B cell (primary cell): ENCODE measurements at regions not wholly inside any gene's neighbourhood (a gene's known extent, or its start where the extent isn't known, plus 50 kb on each side); places are given as distances from the start of the nearest gene placed in this dataset.

Experiments
- ATAC-seq: fragments of 200-7000 bp; cut with Tn5 transposase; one replicate; pipeline ENCODE4 v1.10.0; 2021; ENCODE audit warnings: low read depth, mild to moderate bottlenecking, moderate number of reproducible peaks, moderate library complexity
- CTCF ChIA-PET: fragments of 350-600 bp; sonication (Branson Sonifier 250); formaldehyde crosslinking; loops from one replicate; lab custom pipeline; 2021; ENCODE audit warnings: antibody characterized with exemption, inconsistent platforms; lab: Charles Lee
- POLR2A ChIA-PET: fragments of 350-600 bp; sonication (Branson Sonifier 250); formaldehyde crosslinking; loops from one replicate; lab custom pipeline; 2021; ENCODE audit warnings: antibody characterized with exemption; lab: Charles Lee
- DNase-seq: peaks from one replicate; pipeline ENCODE4 v3.0.0; 2013
- H2AFZ ChIP-seq: 2 replicates; pipeline ENCODE4 v1.6.1; 2012; ENCODE audit warnings: mild to moderate bottlenecking, low read depth, low read length; ENCODE audit not compliant: insufficient read depth, poor library complexity, severe bottlenecking
- H3K27ac ChIP-seq, 2 donors: 1 replicate in 1 of 2; 2 replicates in 1 of 2; pipeline ENCODE4 v1.5.1; 2012 to 2013; ENCODE audit warnings: low read length in 2 of 2, mild to moderate bottlenecking in 2 of 2, moderate library complexity in 1 of 2
- H3K27me3 ChIP-seq, 4 experiments: fragments of 200-600 bp in 1 of 4; sonication (generic) in 1 of 4; replicated peaks in 1 of 4; 1 replicate in 2 of 4; 2 replicates in 2 of 4; pipeline versions ENCODE4 v1.6.1 to v1.7.0; 2013 to 2016; ENCODE audit warnings: low read length in 3 of 4, mild to moderate bottlenecking in 2 of 4, mixed read lengths in 1 of 4, moderate library complexity in 1 of 4; ENCODE audit not compliant: insufficient read depth in 4 of 4, control insufficient read depth in 3 of 4; ENCODE audit errors: control extremely low read depth in 1 of 4
- H3K36me3 ChIP-seq, 2 experiments: replicated peaks in 1 of 2; 1 replicate in 1 of 2; 2 replicates in 1 of 2; pipeline versions ENCODE4 v1.6.1 to v1.7.1; 2013; ENCODE audit warnings: low read length in 1 of 2; ENCODE audit not compliant: insufficient read depth in 2 of 2, control insufficient read depth in 1 of 2; ENCODE audit errors: control extremely low read depth in 1 of 2, extremely low read depth in 1 of 2
- H3K4me1 ChIP-seq, 2 donors: fragments of 200-600 bp in 1 of 2; sonication (generic) in 1 of 2; 1 replicate in 1 of 2; 2 replicates in 1 of 2; pipeline versions ENCODE4 v1.5.1 to v1.6.1; 2013 to 2017; ENCODE audit warnings: low read length in 2 of 2; ENCODE audit not compliant: control insufficient read depth in 2 of 2, insufficient read depth in 2 of 2
- H3K4me2 ChIP-seq: replicated peaks from 2 replicates; pipeline ENCODE3; 2012; ENCODE audit warnings: mild to moderate bottlenecking, low read depth, low read length; ENCODE audit not compliant: poor library complexity, severe bottlenecking
- H3K4me3 ChIP-seq, 5 experiments: fragments of 200-600 bp in 1 of 5; sonication (generic) in 1 of 5; 1 replicate in 3 of 5; 2 replicates in 2 of 5; pipeline versions ENCODE4 v1.5.1 to v1.7.0; 2011 to 2016; ENCODE audit warnings: low read length in 4 of 5, mild to moderate bottlenecking in 4 of 5, low read depth in 2 of 5, control low read depth in 1 of 5, moderate library complexity in 1 of 5; ENCODE audit not compliant: insufficient read depth in 1 of 5; ENCODE audit errors: control extremely low read depth in 1 of 5, extremely low read depth in 1 of 5
- H3K79me2 ChIP-seq: fragments of 200-600 bp; sonication (generic); one replicate; pipeline ENCODE4 v1.6.0; 2016; ENCODE audit warnings: low read length; ENCODE audit not compliant: control insufficient read depth, insufficient read depth
- H3K9ac ChIP-seq: fragments of 200-600 bp; sonication (generic); 2 replicates; pipeline ENCODE4 v1.6.1; 2017; ENCODE audit warnings: mild to moderate bottlenecking, low read length, moderate library complexity
- H3K9me3 ChIP-seq, 3 donors: one replicate each; pipeline versions ENCODE4 v1.6.1 to v1.7.1; 2013; ENCODE audit warnings: low read length in 2 of 3; ENCODE audit not compliant: control insufficient read depth in 2 of 3, insufficient read depth in 1 of 3; ENCODE audit errors: control extremely low read depth in 1 of 3
- H4K20me1 ChIP-seq: 2 replicates; pipeline ENCODE4 v1.6.0; 2012; ENCODE audit warnings: mild to moderate bottlenecking, low read length; ENCODE audit not compliant: insufficient read depth, control insufficient read depth, poor library complexity, severe bottlenecking
- H3K27ac Mint-ChIP-seq: one replicate; pipeline ENCODE4 v1.8.0; 2021; ENCODE audit warnings: mixed read lengths
- H3K27me3 Mint-ChIP-seq: one replicate; pipeline ENCODE4 v1.8.0; 2021; ENCODE audit warnings: mixed read lengths
- H3K4me1 Mint-ChIP-seq: one replicate; pipeline ENCODE4 v1.8.0; 2021; ENCODE audit warnings: mixed read lengths
- H3K4me3 Mint-ChIP-seq: one replicate; pipeline ENCODE4 v1.8.0; 2021; ENCODE audit warnings: mixed read lengths
- H3K9me3 Mint-ChIP-seq: one replicate; pipeline ENCODE4 v1.8.0; 2022; ENCODE audit warnings: mixed read lengths; ENCODE audit not compliant: insufficient read depth
- CTCF ChIP-seq: fragments of 200-600 bp; IDR thresholded peaks from one replicate; pipeline ENCODE4 v1.8.0; 2022; ENCODE audit warnings: antibody characterized with exemption, mild to moderate bottlenecking
- EZH2 ChIP-seq: IDR thresholded peaks from 2 replicates; pipeline ENCODE4 v1.6.1; 2012; ENCODE audit warnings: borderline replicate concordance, low read depth, mild to moderate bottlenecking, moderate library complexity, low read length; ENCODE audit not compliant: insufficient read depth, poor library complexity, severe bottlenecking
- WGBS: methylation state at CpG from one replicate; pipeline ENCODE4 v1.1.5; 2013; ENCODE audit warnings: missing lambda C conversion rate; ENCODE audit not compliant: insufficient coverage; 5-methylcytosine and 5-hydroxymethylcytosine counted together
- intact Hi-C: fragments of 100-400 bp; cut with micrococcal nuclease; formaldehyde crosslinking; loops from one replicate; pipeline ENCODE4 v1.10.0; 2022

GRCh38 chr6:139825935-139826374 lies 451.5 kb upstream of the CITED2 start:
- TF ChIP-seq EZH2 (no peak), CTCF (no peak)
- H3K27ac Mint-ChIP-seq = no peak overlapping the region
- Histone ChIP-seq H3K4me2 (no peak overlapping the region), H3K36me3 (no peaks in the 10 kb centered on the region), H4K20me1 (no peaks in the 10 kb centered on the region), H3K27me3 (peaks cover 0 to 2% (median 0%) of the 10 kb centered on the region in 4 experiments), H3K79me2 (no peaks in the 10 kb centered on the region), H3K9me3 (no peaks in the 10 kb centered on the region), H2AFZ (no peak overlapping the region), H3K9ac (no peak overlapping the region), H3K4me1 (no peaks in the 10 kb centered on the region), H3K4me3 (no peak overlapping the region), H3K27ac (no peak overlapping the region)
- no peak overlapping the region for H3K4me3 Mint-ChIP-seq
- H3K4me1 Mint-ChIP-seq = no peaks in the 10 kb centered on the region
- intact Hi-C loops = no loop called here
- no peaks in the 10 kb centered on the region for H3K9me3 Mint-ChIP-seq
- no peak for ATAC-seq
- ChIA-PET POLR2A (no interaction called here), CTCF (no interaction called here)
- H3K27me3 Mint-ChIP-seq = peaks cover 16% of the 10 kb centered on the region
- no peak for DNase-seq
- no CpG with 5 or more reads among the region's 5 CpGs for WGBS

GRCh38 chr6:139824864-139825263 lies 450.4 kb upstream of the CITED2 start:
- H3K27ac ChIP-seq = no peak overlapping the region
- no peak for ATAC-seq

More at GRCh38 chr6:139824864-139825263, 450.4 kb upstream of the CITED2 start:
- H3K27ac Mint-ChIP-seq = no peak overlapping the region
- peaks cover 17% of the 10 kb centered on the region for H3K27me3 Mint-ChIP-seq
- intact Hi-C loops = no loop called here
- no peaks in the 10 kb centered on the region for H3K4me1 ChIP-seq
- H3K27me3 ChIP-seq = peaks cover 0 to 2% (median 0%) of the 10 kb centered on the region in 4 experiments
- H3K4me3 ChIP-seq = no peak overlapping the region
- H3K4me3 Mint-ChIP-seq = no peak overlapping the region
- H3K79me2 ChIP-seq = no peaks in the 10 kb centered on the region
- H3K9me3 ChIP-seq = no peaks in the 10 kb centered on the region
- WGBS = 85% methylated on average over 2 of the region's 2 CpGs
- no peak for TF ChIP-seq EZH2
- TF ChIP-seq CTCF = no peak
- CTCF ChIA-PET = no interaction called here
- H3K4me2 ChIP-seq = no peak overlapping the region
- H3K9ac ChIP-seq = no peak overlapping the region
- H2AFZ ChIP-seq = no peak overlapping the region
- no peaks in the 10 kb centered on the region for H3K4me1 Mint-ChIP-seq
- POLR2A ChIA-PET = no interaction called here
- H3K36me3 ChIP-seq = no peaks in the 10 kb centered on the region
- H4K20me1 ChIP-seq = no peaks in the 10 kb centered on the region
- DNase-seq = no peak
- no peaks in the 10 kb centered on the region for H3K9me3 Mint-ChIP-seq
